SU-DHL-6 (cell line): ENCODE measurements at regions not wholly inside any gene's neighbourhood (a gene's known extent, or its start where the extent isn't known, plus 50 kb on each side); places are given as distances from the start of the nearest gene placed in this dataset.

Experiments
- H2AFZ ChIP-seq: fragments of 200-600 bp; sonication (generic); 2 replicates; pipeline ENCODE4 v1.6.1; 2014; ENCODE audit warnings: low read depth, mild to moderate bottlenecking, moderate library complexity, mixed read lengths, antibody characterized with exemption, low read length; ENCODE audit not compliant: severe bottlenecking
- H3F3A ChIP-seq: fragments of 200-600 bp; shearing (Covaris generic); 2 replicates; pipeline ENCODE4 v1.6.0; 2016; ENCODE audit warnings: antibody characterized with exemption, mild to moderate bottlenecking; ENCODE audit not compliant: insufficient read depth
- H3K27ac ChIP-seq: fragments of 200-600 bp; sonication (generic); 2 replicates; pipeline ENCODE4 v1.5.1; 2016; ENCODE audit warnings: low read depth, mild to moderate bottlenecking, low read length, moderate library complexity, mixed read lengths
- H3K27me3 ChIP-seq: fragments of 200-600 bp; sonication (generic), shearing (Covaris generic); 2 replicates; pipeline ENCODE4 v1.6.0; 2014; ENCODE audit warnings: mild to moderate bottlenecking, low read length
- H3K36me3 ChIP-seq: fragments of 200-600 bp; sonication (generic); 2 replicates; pipeline ENCODE4 v1.6.1; 2014; ENCODE audit warnings: mild to moderate bottlenecking, low read length, mixed read lengths
- H3K4me2 ChIP-seq: fragments of 300-600, 200-600 bp; shearing (Covaris generic), sonication (generic); 2 replicates; pipeline ENCODE4 v1.6.0; 2014; ENCODE audit warnings: low read length, low read depth, mild to moderate bottlenecking; ENCODE audit not compliant: poor library complexity, severe bottlenecking
- H3K4me3 ChIP-seq: fragments of 200-600 bp; sonication (generic); 2 replicates; pipeline ENCODE4 v1.5.1; 2014; ENCODE audit warnings: antibody characterized with exemption, low read length, mild to moderate bottlenecking, mixed read lengths; ENCODE audit not compliant: insufficient read depth, poor library complexity, severe bottlenecking
- H3K79me2 ChIP-seq: fragments of 200-600 bp; sonication (generic); 2 replicates; pipeline ENCODE4 v1.6.1; 2014; ENCODE audit warnings: mild to moderate bottlenecking, low read length, moderate library complexity; ENCODE audit not compliant: insufficient read depth
- H3K9ac ChIP-seq: fragments of 200-600 bp; sonication (generic); 2 replicates; pipeline ENCODE4 v1.7.0; 2014; ENCODE audit warnings: mild to moderate bottlenecking, low read length
- H3K9me2 ChIP-seq: fragments of 200-600 bp; sonication (generic); replicated peaks from 2 replicates; pipeline ENCODE4 v1.6.1; 2014; ENCODE audit warnings: low read length; ENCODE audit not compliant: insufficient read depth
- H3K9me3 ChIP-seq: fragments of 200-600 bp; sonication (generic); 2 replicates; pipeline ENCODE4 v1.6.1; 2014; ENCODE audit warnings: low read length, mixed read lengths; ENCODE audit not compliant: insufficient read depth
- H4K20me1 ChIP-seq: fragments of 200-600 bp; sonication (generic); 2 replicates; pipeline ENCODE4 v1.6.1; 2014; ENCODE audit warnings: low read depth, mild to moderate bottlenecking, antibody characterized with exemption, low read length, moderate library complexity, mixed read lengths
- CTCF ChIP-seq: fragments of 200-600 bp; sonication (generic); IDR thresholded peaks from one replicate; pipeline ENCODE4 v1.5.1; 2017; ENCODE audit warnings: antibody characterized with exemption, mild to moderate bottlenecking, low read length, moderate library complexity; ENCODE audit not compliant: insufficient read depth, poor library complexity, severe bottlenecking
- EZH2phosphoT487 ChIP-seq: fragments of 200-600 bp; sonication (generic), shearing (Covaris generic); conservative IDR thresholded peaks from 2 replicates; pipeline ENCODE4 v1.6.1; 2018; ENCODE audit warnings: mild to moderate bottlenecking, antibody characterized with exemption, low read length, moderate library complexity, mixed read lengths

GRCh38 chr18:46247942-46248341 lies 143.8 kb downstream of the HAUS1 start:
- Histone ChIP-seq H3K27me3 (no peaks in the 10 kb centered on the region), H3K27ac (no peak overlapping the region), H4K20me1 (no peaks in the 10 kb centered on the region; the same call in 1 of the 2 replicates), H3K36me3 (no peaks in the 10 kb centered on the region), H3K4me2 (no peak overlapping the region), H3F3A (peaks cover 13% of the 10 kb centered on the region), H3K79me2 (peaks cover 85% of the 10 kb centered on the region), H3K4me3 (no peak overlapping the region), H3K9me3 (no peaks in the 10 kb centered on the region), H3K9me2 (no peaks in the 10 kb centered on the region), H3K9ac (no peak overlapping the region), H2AFZ (no peak overlapping the region)
- TF ChIP-seq EZH2phosphoT487 (no peak), CTCF (no peak)

- H3K36me3 ChIP-seq: peaks cover 9% of the 10 kb centered on the region
- H3K79me2 ChIP-seq: peaks cover 66% of the 10 kb centered on the region
- no peaks in the 10 kb centered on the region for H3K27me3 ChIP-seq
- no peaks in the 10 kb centered on the region for H3K9me3 ChIP-seq
- H3K4me3 ChIP-seq: peak overlapping the region; percentile 21
- no peak overlapping the region for H2AFZ ChIP-seq
- peaks cover 13% of the 10 kb centered on the region for H3F3A ChIP-seq
- H3K9ac ChIP-seq: peak overlapping the region; percentile 37
- no peaks in the 10 kb centered on the region for H3K9me2 ChIP-seq
- peak overlapping the region; percentile 76 for H3K27ac ChIP-seq
- H4K20me1 ChIP-seq: no peaks in the 10 kb centered on the region
- H3K4me2 ChIP-seq: peak overlapping the region; percentile 60
- TF ChIP-seq CTCF (no peak), EZH2phosphoT487 (no peak)
These were observed 146.1 kb downstream of the HAUS1 start for GRCh38 chr18:46250084-46250811.

- no peak overlapping the region for H3K4me3 ChIP-seq
These were observed 146.6 kb downstream of the HAUS1 start for GRCh38 chr18:46250812-46251173.

More at GRCh38 chr18:46250812-46251173, 146.6 kb downstream of the HAUS1 start:
- TF ChIP-seq CTCF: no peak
- no peak for TF ChIP-seq EZH2phosphoT487
- H3K79me2 ChIP-seq: peaks cover 60% of the 10 kb centered on the region
- H3K9me3 ChIP-seq: no peaks in the 10 kb centered on the region
- no peaks in the 10 kb centered on the region for H3K9me2 ChIP-seq
- H3K27me3 ChIP-seq: no peaks in the 10 kb centered on the region
- H4K20me1 ChIP-seq: no peaks in the 10 kb centered on the region
- H3F3A ChIP-seq: peaks cover 13% of the 10 kb centered on the region
- peak overlapping the region; percentile 37 for H3K9ac ChIP-seq
- peak overlapping the region; percentile 76 for H3K27ac ChIP-seq
- peaks cover 9% of the 10 kb centered on the region for H3K36me3 ChIP-seq
- no peak overlapping the region for H2AFZ ChIP-seq
- H3K4me2 ChIP-seq: peak overlapping the region; percentile 60
